Tongue (tissue), 1 donor: ENCODE measurements at regions not wholly inside any gene's neighbourhood (a gene's known extent, or its start where the extent isn't known, plus 50 kb on each side); places are given as distances from the start of the nearest gene placed in this dataset.
"Not testable (repeated sequence)": the region's sequence is repeated elsewhere in the genome, so short reads cannot be mapped to it uniquely, and the experiment has no call there.

ENCODE experiments used
- DNase-seq: peaks from one replicate; pipeline ENCODE4 v3.0.0-alpha.2; 2015

GRCh38 chr18:30819619-30820018 is 222.9 kb downstream of the DSC3 start:
- no peak for DNase-seq

- no peak for DNase-seq
Observed at GRCh38 chr18:30814446-30814845, 228.1 kb downstream of the DSC3 start.

DNA sequence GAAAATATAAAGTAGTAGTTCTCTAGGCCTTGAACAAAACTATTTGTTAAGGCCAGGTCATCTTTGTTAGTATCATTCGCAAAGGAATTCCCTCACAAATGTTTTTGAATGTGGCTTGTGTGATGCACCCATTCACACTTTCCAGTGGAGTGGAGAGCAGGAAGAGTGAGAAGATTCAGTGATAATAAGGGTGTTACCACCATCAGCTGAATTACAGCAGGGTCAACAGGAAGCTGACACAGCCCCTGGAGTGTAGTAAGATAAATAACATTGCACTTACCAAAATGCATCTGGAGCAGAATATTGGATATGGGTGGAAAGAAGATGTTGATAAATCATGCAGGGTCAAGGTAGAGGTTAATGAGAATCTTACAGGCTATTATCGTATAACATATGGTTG is 231.0 kb downstream of the DSC3 start:
- no peak for DNase-seq

DNA sequence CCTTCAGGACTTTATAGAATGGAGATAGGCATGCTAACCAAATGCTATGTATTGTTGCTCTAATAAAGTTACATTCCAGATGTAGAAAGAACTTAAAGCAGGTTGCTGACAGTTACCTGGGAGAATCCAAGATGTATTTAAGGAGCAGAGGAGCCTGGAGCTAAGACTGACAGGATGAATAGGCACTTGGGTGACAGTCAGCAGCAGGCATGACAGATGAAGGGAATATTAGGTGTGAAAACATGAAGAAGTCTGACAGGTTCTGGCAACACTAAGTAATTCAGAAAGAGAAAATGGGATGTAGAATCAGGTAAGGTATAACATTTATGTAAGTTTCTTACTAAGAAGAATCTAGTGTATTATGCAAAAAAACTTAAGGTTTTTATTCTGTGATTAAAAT is 232.0 kb downstream of the DSC3 start:
- DNase-seq: no peak

GRCh38 chr18:30806823-30807222 is 235.7 kb downstream of the DSC3 start:
- no peak for DNase-seq

- no peak for DNase-seq
Observed at GRCh38 chr18:30800800-30801199, 241.7 kb downstream of the DSC3 start.

- DNase-seq: no peak
Observed at GRCh38 chr18:30792051-30792450, 250.5 kb downstream of the DSC3 start.

DNA sequence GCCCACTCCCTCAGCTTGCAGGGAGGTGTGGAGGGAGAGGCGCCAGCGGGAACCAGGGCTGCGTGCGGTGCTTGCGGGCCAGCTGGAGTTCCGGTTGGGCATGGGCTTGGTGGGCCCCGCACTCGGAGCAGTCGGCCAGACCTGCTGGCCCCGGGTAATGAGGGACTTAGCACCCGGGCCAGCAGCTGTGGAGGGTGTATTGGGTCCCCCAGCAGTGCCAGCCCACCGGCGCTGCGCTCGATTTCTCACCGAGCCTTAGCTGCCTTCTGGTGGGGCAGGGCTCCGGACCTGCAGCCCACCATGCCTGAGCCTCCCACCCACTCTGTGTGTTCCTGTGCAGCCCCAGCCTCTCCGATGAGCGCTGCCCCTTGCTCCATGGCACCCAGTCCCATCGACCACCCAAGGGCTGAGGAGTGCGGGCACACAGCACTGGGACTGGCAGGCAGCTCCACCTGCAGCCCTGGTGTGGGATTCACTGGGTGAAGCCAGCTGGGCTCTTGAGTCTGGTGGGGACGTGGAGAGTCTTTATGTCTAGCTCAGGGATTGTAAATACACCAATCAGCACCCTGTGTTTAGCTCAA is 254.0 kb downstream of the DSC3 start:
- not testable (repeated sequence) for DNase-seq

GRCh38 chr18:30787410-30787809 is 255.1 kb downstream of the DSC3 start:
- no peak for DNase-seq

DNA sequence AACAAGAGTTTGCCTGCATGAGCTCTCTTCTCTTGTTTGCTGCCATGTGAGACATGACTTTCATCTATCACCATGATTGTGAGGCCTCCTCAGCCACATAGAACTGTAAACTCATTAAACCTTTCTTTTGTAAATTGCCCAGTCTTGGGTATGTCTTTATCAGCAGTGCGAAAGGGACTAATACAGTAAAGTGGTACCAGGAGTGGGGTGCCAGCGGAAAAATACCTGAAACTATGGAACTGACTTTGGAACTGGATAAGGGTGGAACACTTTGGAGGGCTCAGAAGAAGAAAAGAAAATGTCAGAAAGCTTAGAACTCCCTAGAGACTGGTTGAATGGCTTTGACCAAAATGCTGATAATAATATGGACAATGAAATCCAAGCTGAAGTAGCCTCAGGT is 260.9 kb downstream of the DSC3 start:
- DNase-seq: no peak

DNA sequence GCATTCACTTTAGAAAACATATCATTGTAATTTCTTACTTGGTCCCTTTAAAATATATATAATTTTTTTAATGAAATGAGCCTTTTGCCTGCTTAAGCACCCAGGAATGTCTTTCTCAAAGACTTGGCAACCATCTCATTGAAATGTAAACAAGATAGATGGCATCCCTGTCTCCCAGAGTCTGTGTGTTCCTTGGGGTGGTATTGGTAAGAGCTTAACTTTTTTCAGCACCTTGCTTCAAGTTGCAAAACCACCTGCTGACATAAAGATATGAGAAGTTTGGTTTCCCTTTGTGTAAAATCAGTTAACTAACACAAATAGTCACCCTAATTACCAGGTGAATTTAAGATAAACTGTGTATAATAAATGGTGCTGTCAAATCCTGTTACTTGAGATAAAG is 266.9 kb downstream of the DSC3 start:
- DNase-seq: no peak

DNA sequence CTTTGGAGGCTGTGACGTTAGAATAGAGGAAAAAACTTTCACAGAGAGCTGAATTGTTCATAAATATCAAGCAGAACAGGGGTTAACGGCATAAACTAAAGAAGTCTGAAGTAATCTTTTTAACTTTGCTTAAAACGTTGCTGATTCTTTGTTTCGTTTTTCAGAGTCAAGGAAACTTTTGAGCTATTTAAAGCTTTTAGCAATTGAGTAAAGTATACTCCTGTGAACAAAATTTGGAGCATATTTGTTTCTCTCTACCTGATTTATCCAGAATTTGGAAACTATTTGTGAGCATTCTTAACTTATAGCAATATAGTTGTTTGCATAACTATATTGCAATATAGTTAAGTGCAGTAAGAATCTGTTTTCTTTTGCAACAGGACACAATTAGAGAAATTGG is 270.4 kb downstream of the DSC3 start:
- DNase-seq: not testable (repeated sequence)

- DNase-seq: no peak
Observed at GRCh38 chr18:30766053-30766452, 276.5 kb downstream of the DSC3 start.

GRCh38 chr18:30765247-30765646 is 277.3 kb downstream of the DSC3 start:
- DNase-seq: no peak

DNA sequence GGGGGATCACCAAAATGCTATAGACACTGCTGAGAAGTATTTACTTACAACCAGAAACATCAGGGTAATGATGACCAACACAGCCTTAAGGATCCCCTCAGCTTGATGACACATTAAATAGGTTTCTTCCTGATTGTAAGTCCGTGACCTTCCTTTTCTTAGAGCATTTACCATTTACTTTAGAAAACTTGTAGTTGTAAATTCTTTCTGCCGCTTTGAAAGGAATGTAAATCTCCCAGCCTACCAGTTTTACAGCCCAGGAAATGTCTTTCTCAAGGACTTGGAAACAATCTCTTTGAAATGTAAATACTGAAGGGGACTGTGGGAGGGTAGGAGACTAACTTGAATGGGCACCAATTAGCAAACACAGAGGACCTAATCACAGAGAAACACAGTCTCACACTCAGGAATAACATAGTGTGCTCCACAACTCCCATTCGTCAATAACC is 278.6 kb downstream of the DSC3 start:
- DNase-seq: no peak

DNA sequence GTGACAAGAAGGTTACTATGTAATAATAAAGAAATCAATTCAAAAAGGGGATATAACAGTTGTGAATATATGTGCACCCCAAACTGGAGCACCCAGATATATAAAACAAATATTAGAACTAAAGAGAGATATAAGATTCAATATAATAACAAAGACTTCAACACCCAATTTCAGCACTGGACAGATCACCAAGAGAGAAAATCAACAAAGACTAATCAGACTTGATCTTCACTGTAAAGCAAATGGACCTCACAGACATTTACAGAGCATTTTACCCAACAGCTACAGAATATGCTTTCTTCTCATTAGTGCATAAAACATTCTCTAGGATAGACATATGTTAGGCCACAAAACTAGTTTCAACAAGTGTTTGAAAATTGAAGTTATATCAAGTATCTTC is 287.7 kb downstream of the DSC3 start:
- no peak for DNase-seq

GRCh38 chr18:30748541-30748940 is 294.0 kb downstream of the DSC3 start:
- no peak for DNase-seq

DNA sequence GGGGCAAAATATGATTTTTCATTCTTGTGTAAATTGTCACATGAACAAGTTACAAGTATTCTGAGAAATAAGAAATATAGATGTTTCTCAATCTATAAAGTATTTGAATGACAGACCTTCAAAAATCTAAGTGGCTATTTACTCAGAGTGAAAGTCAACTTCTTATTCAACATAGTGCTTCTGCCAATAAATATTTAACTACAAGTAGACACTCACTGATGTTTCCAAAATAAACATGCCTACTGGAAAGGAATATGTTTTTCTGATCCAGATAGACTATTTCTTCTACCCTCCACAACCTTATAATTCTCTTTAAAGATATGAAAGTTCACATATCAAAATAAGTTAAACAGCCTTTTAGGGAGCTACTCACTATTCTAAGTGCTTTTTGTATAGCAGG is 296.3 kb downstream of the DSC3 start:
- DNase-seq: no peak

DNA sequence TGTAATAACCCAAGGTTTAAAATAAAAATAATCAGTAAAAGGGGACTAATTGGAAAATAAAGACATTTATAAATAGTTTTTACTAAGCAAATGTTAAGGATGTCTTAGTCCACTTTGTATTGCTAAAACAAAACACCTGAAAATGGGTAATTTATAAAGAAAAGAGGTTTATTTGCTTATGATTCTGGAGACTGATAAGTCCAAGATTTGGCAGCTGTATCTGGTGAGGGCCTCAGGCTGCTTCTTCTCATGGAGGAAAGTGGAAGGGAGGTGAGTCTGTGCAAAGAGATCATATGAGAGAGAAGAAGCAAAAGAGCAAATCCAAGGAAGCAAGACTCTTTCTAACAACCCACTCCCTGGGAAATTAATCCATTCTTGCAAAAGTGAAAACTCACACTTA is 299.5 kb downstream of the DSC3 start:
- DNase-seq: no peak

DNA sequence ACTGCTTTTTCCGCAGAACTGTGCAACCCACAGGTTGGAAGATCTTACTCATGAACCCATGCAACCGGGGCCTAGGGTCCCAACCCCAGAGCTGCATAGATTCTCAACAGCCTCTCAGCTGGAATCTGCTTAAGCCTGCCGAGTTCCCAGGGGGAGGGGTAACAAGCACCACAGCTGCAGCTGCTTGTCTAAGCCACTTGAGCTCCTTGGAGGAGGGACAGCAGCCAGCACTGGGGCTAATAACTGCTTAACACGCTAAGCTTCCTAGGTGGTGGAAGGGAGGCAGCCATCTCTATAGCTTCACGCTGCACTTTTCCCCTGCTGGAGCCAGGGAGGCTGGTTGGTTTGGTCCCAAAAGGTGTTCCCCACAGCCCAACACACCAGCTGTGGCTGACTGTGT is 311.6 kb downstream of the DSC3 start:
- peak; percentile 48 for DNase-seq

DNA sequence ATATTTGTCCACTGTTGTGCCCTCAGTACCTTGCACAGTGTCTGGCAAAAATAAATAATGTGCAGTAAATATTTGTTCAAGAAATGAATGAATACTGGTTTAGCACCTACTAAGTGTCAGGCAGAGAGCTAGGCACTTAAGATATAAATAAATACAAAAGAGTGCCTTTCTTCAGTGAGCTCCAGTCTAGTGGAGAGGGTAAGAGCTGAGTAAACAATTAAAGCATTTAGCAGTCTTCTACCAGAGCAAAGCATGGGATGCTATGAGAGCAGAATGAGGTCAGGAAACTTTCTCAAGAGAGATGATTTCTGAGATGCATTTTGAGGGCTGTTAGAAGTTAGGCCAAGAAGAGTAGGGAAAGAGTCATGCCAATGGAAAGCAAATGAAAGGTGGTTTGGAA is 314.7 kb downstream of the DSC3 start:
- no peak for DNase-seq

DNA sequence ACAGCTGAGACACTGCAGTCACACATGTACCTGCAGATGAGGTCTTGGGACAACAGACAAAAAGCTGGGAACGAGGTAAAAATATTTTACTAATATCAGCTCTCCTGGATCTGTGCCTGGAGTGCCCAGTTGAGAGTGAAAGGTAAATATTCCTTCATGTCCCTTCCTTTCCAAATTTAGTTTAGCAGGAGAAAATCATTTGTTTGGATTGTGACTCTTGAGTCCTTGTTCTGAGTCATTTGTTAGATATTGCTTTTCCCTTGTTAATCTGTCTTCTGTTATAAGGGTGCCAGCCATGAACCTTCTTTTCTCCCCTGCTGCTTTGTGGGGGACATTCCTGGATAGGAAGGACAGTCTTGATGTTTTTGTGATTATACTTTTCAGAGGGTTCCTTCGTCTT is 329.2 kb downstream of the DSC3 start:
- no peak for DNase-seq

GRCh38 chr18:30712383-30712782 is 330.2 kb downstream of the DSC3 start:
- no peak for DNase-seq

- no peak for DNase-seq
Observed at GRCh38 chr18:30709595-30709994, 332.9 kb downstream of the DSC3 start.

DNA sequence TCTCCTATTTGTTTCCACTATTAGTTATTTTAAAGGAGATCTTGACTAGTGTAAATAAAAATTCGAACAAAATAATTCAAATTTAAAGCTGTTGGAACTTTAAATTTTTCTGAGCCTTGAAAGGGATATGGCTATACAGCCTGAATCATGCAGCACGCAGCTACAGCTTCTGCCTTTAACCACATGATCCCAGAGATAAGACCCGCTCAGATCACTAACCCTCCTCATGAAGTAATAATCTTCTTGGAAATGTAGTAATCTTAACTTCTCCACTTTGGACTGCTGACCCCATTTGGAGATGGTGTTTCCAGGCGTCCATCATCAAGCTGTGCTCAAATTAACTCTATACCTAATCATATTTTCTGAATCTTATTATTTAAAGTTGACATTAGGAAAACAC is 336.6 kb downstream of the DSC3 start:
- no peak for DNase-seq
